Right lobe of liver (tissue), 6 donors: ENCODE measurements at regions not wholly inside any gene's neighbourhood (a gene's known extent, or its start where the extent isn't known, plus 50 kb on each side); places are given as distances from the start of the nearest gene placed in this dataset.

Source experiments
- ATAC-seq, 4 donors: fragments of 200-7000 bp; cut with Tn5 transposase; one replicate each; pipeline ENCODE4 v1.9.1; 2020; ENCODE audit warnings: mild to moderate bottlenecking in 4 of 4, moderate library complexity in 4 of 4
- DNase-seq, 3 donors: peaks; one replicate each; pipeline ENCODE4 v3.0.0-alpha.2; 2020
- H3K27ac ChIP-seq, 3 donors: fragments of 200-600 bp; one replicate each; pipeline ENCODE4 v1.8.0; 2022
- H3K27me3 ChIP-seq, 2 donors: fragments of 200-600 bp; one replicate each; pipeline ENCODE4 v1.8.0; 2022
- H3K36me3 ChIP-seq, 4 donors: fragments of 200-600 bp; sonication (generic) in 1 of 4; one replicate each; pipeline versions ENCODE4 v1.5.1 to v1.8.0; 2017 to 2022; ENCODE audit warnings: control low read depth in 1 of 4
- H3K4me1 ChIP-seq, 4 donors: fragments of 200-600 bp; sonication (generic) in 1 of 4; one replicate each; pipeline versions ENCODE4 v1.5.1 to v1.8.0; 2017 to 2022; ENCODE audit warnings: control low read depth in 1 of 4
- H3K4me3 ChIP-seq, 3 donors: fragments of 200-600 bp; one replicate each; pipeline ENCODE4 v1.8.0; 2022
- H3K9me3 ChIP-seq, 4 donors: fragments of 200-600 bp; sonication (generic) in 1 of 4; one replicate each; pipeline versions ENCODE4 v1.5.1 to v1.8.0; 2017 to 2022; ENCODE audit warnings: control low read depth in 1 of 4
- CTCF ChIP-seq, 4 donors: fragments of 200-600 bp in 3 of 4; fragments of 450-650 bp in 1 of 4; IDR thresholded peaks; one replicate each; pipeline versions ENCODE4 v1.5.1 to v1.8.0; 2016 to 2022; ENCODE audit warnings: antibody characterized with exemption in 4 of 4, mild to moderate bottlenecking in 2 of 4
- POLR2A ChIP-seq: fragments of 450-650 bp; IDR thresholded peaks from one replicate; pipeline ENCODE4 v1.6.1; 2017; ENCODE audit warnings: antibody characterized with exemption, mild to moderate bottlenecking
- WGBS: methylation state at CpG from one replicate; pipeline ENCODE4 v1.1.6; 2018; ENCODE audit warnings: low coverage, low lambda C conversion rate; ENCODE audit not compliant: insufficient coverage; ENCODE audit errors: missing lambda C conversion rate; 5-methylcytosine and 5-hydroxymethylcytosine counted together
- intact Hi-C, 2 donors: fragments of 100-400 bp; cut with DNase I; formaldehyde crosslinking; loops; one replicate each; pipeline versions ENCODE4 v1.11.2 to v1.14.1; 2022
- donor health status: DM: no; HTN: yes; CAD: no.
- donor health status: DM: no; HTN: no; CAD: no.
- donor health status: DM: no; HTN: no; CAD: no.
- donor health status: DM: no; HTN: yes; CAD: no.
- donor health status: DM: no; HTN: yes; CAD: no.

DNA sequence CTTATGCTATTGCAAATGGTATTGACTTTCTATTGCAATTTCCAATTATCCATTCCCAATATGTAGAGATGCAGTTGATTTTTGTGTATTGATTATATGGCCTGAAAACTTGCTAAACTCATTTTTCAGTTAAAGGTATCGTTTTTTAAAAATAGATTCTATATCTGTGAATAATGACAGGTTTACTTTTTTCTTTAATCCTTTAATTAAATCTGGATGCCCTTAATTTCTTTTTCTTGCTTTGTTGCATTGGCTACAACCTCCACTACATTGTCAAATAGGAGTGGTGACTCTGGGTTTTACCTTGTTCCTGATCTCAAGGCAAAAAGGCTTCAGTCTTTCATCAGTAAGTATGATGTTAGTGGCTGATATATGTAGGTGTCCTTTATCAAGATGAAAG lies 522.4 kb downstream of the MATN1 start:
- Histone ChIP-seq H3K9me3 (no peaks in the 10 kb centered on the region), H3K4me3 (no peak overlapping the region), H3K27me3 (no peaks in the 10 kb centered on the region), H3K4me1 (no peaks in the 10 kb centered on the region), H3K36me3 (no peaks in the 10 kb centered on the region), H3K27ac (no peak overlapping the region)
- intact Hi-C loops: no loop called here
- DNase-seq (no peak), ATAC-seq (no peak)
- 25% methylated on average over 1 of the region's 1 CpG for WGBS
- no peak for TF ChIP-seq POLR2A
- no peak for TF ChIP-seq CTCF (IDR thresholded peaks at IDR 0.05)

- Histone ChIP-seq H3K27me3 (no peaks in the 10 kb centered on the region), H3K27ac (no peak overlapping the region), H3K4me3 (no peak overlapping the region), H3K4me1 (no peaks in the 10 kb centered on the region), H3K9me3 (no peaks in the 10 kb centered on the region), H3K36me3 (no peaks in the 10 kb centered on the region)
- ATAC-seq (no peak), DNase-seq (no peak)
- 50% methylated on average over 1 of the region's 1 CpG for WGBS
- TF ChIP-seq CTCF (IDR thresholded peaks at IDR 0.05): no peak
- TF ChIP-seq POLR2A: no peak
- intact Hi-C loops: no loop called here
These were observed 523.2 kb downstream of the MATN1 start for GRCh38 chr1:30200161-30200560.

GRCh38 chr1:30199563-30199962 lies 523.8 kb downstream of the MATN1 start:
- intact Hi-C loops: no loop called here
- H3K4me3 ChIP-seq: no peak overlapping the region
- no CpG with 5 or more reads among the region's 8 CpGs for WGBS
- H3K27ac ChIP-seq: no peak overlapping the region
- H3K4me1 ChIP-seq: no peaks in the 10 kb centered on the region
- ATAC-seq: no peak
- DNase-seq: no peak
- no peaks in the 10 kb centered on the region for H3K36me3 ChIP-seq
- no peak for TF ChIP-seq POLR2A
- TF ChIP-seq CTCF (IDR thresholded peaks at IDR 0.05): no peak
- no peaks in the 10 kb centered on the region for H3K27me3 ChIP-seq
- H3K9me3 ChIP-seq: no peaks in the 10 kb centered on the region

GRCh38 chr1:30198795-30199403 lies 524.5 kb downstream of the MATN1 start:
- H3K36me3 ChIP-seq: no peaks in the 10 kb centered on the region
- TF ChIP-seq CTCF (IDR thresholded peaks at IDR 0.05) (no peak), POLR2A (no peak)
- H3K4me3 ChIP-seq: no peak overlapping the region
- H3K27ac ChIP-seq: no peak overlapping the region
- no peaks in the 10 kb centered on the region for H3K9me3 ChIP-seq
- no peaks in the 10 kb centered on the region for H3K27me3 ChIP-seq
- intact Hi-C loops: no loop called here
- 13% methylated on average over 5 of the region's 6 CpGs for WGBS
- DNase-seq (no peak), ATAC-seq (no peak)
- H3K4me1 ChIP-seq: no peaks in the 10 kb centered on the region

GRCh38 chr1:30198451-30198760 lies 525.0 kb downstream of the MATN1 start:
- Histone ChIP-seq H3K27me3 (no peaks in the 10 kb centered on the region), H3K9me3 (no peaks in the 10 kb centered on the region), H3K27ac (no peak overlapping the region), H3K4me1 (no peaks in the 10 kb centered on the region), H3K36me3 (no peaks in the 10 kb centered on the region), H3K4me3 (no peak overlapping the region)
- intact Hi-C loops: no loop called here
- DNase-seq (no peak), ATAC-seq (no peak)
- 55% methylated on average over 2 of the region's 2 CpGs for WGBS
- TF ChIP-seq POLR2A (no peak), CTCF (IDR thresholded peaks at IDR 0.05) (no peak)
